NCI-H345 treated with DMSO at 0.1 percent for 48 hours (cell line): ENCODE measurements at regions not wholly inside any gene's neighbourhood (a gene's known extent, or its start where the extent isn't known, plus 50 kb on each side); places are given as distances from the start of the nearest gene placed in this dataset.
A peak's percentile ranks its signal among the peaks of the same experiment; 100 is the strongest.
"Not testable (repeated sequence)": the region's sequence is repeated elsewhere in the genome, so short reads cannot be mapped to it uniquely, and the experiment has no call there.

Experiments used
- DNase-seq: peaks from one replicate; lab custom pipeline; 2025; ENCODE audit not compliant: unreplicated experiment; lab: John Stamatoyannopoulos, UW

DNA sequence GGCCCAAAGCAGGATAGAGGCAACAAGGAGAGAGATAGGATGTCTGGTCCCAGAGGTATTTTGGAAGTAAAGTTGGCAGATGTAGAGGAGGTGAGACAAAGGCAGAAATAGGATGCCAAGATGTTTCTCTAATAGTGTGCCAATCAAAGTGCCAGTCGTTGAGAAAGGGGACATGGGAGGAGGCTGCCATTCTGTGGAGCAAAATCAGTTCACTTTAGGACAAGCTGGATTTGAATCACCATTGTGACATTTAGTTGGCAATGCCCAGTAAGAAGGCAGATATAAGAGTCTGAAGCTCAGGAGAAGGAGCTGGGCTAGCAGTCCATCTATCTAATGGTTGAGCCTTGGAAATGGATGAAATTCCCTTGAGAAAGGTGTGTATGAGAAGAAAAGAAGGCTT is 53.8 kb downstream of the ADRB2 start:
- no peak for DNase-seq

DNA sequence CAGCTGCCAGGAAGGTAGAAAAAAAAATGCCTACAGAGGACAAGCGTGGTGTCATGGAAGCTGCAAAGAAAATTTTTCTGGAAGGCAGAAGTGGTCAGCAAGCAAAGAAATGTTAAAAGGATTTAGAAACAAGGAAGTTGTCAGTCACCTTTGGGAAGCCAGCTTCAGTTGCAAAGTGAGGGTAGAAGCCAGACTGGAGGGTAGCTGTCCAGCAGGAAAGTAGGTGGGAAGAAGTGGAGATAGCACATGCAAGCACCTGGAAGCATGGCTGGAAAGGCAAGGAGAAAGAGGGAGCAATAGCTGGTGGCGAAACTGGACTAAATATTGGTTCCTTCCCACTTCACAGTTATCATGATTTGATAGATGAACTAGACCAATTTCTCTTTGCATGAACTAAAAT is 54.3 kb downstream of the ADRB2 start:
- DNase-seq = no peak

DNA sequence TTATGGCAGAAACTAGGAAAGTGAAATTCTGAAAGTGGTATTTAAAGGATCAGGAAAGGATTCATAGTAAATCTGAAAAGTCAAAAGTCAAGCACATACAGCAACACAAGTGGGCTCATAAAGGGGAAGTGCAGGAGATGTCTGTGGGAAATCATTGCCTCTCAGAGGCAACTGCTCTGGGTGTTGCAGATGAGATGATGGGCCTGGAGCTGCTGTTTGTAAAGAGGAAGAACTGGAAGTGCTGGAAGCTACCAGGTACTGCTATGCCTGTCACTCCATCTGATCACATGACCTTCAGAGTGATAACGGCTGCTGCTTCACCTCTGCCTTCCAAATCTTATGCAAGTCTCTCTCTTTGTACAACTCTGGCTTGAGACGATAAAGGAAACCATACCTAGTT is 55.9 kb downstream of the ADRB2 start:
- DNase-seq = no peak

DNA sequence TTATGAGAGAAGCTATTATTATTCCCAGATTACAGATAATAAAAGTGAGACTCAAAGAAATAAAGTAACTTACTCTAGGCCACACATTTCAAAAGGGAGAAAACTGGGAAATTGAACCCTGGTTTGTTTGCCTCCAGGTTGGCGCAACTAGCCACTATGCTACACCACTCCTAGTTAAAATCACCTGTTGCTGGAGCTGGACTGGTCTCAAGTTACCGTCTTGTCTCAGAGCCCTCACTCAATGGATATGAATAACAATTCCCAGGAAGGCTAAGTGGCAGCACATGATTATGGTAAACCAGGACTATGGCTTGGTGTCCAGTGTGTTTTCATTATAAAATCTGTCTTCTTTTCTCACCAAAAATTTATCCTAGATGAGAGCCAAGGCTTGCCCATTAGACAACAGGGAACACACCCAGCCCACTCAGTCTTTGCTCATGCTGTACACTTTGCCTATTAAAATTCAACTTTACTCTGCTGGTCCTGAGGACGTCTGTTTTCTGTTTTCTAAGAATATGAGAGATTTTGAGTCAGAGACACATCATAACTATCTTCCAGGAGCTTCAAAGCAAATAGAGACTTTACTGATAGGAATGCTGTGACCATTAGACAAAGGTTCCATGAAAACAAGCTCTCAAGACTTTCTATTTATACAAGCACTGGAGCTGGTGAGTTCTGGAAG is 58.1 kb downstream of the ADRB2 start:
- no peak for DNase-seq

DNA sequence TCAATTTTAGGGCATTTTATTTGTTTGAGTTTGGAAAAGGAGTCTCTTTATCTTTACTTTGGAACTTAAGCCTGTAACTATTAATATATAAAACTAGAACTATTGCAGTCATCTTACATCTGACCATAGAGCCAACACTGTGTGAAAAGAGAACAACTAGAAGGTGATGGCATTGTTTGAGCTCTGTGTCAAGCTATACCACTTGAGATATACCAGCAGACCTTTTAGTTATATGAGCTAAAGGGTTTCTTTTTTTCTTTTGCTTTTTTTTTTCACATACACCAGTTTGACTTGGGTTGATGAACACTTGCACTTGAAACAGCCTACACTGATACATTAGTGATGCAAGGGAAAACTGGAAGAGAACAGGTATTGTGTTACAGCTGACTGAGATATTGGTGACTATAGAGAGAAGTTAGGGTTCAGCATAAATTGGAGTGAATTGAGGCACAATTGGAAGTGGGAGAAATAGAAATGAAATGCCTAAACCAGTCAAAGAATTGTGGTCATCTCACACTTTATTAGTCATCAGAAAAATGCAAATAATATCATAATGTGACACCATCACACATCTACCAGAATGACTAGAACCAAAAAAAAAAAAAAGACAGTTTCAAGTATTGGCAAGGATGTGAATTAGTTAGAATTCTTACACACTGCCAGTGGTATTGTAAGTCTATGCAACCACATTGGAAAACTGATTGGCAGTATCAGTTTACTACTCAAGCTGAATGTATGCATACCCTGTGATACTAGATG is 60.9 kb downstream of the ADRB2 start:
- no peak for DNase-seq

DNA sequence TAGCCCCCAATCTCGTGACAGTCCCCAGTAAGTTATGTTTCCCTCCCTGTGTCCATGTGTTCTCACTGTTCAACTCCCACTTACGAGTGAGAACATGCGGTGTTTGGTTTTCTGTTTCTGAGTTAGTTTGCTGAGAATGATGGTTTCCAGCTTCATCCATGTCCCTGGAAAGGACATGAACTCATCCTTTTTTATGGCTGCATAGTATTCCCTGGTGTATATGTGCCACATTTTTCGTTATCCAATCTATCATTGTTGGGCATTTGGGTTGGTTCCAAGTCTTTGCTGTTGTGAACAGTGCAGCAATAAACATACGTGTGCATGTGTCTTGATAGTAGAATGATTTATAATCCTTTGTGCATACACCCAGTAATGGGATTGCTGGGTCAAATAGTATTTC is 63.5 kb downstream of the ADRB2 start:
- not testable (repeated sequence) for DNase-seq

DNA sequence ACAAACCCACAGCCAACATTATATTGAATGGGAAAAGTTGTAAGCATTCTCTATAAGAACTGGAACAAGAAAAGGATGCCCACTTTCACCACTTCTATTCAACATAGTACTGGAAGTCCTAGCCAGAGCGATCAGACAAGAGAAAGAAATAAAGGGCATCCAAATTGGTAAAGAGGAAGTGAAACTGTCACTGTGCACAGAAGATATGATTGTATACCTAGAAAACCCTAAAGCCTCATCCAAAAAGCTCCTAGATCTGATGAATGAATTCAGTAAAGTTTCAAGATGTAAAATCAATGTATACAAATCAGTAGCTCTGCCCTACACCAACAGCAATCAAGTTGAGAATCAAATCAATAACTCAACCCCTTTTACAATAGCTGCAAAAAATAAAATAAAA is 69.0 kb downstream of the ADRB2 start:
- DNase-seq = not testable (repeated sequence)

DNA sequence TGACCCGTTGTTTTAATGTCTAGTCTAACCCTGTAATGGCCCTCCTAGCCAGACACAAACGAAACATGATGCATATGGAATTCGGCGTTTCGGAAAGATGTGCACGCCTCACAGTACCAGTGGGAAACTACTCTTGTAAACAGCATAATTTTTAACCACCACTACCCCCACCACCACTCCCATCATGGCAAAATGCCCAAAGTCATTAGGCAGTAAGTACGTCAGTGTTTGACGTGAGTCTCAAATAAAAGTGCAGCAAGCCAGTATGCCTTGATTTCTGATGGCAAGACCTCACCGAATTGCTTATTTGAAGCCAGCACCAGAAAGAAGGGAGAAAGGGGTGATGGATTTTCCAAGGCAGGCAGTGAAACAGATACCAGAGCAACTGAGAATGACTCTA is 71.4 kb downstream of the ADRB2 start:
- DNase-seq = no peak

DNA sequence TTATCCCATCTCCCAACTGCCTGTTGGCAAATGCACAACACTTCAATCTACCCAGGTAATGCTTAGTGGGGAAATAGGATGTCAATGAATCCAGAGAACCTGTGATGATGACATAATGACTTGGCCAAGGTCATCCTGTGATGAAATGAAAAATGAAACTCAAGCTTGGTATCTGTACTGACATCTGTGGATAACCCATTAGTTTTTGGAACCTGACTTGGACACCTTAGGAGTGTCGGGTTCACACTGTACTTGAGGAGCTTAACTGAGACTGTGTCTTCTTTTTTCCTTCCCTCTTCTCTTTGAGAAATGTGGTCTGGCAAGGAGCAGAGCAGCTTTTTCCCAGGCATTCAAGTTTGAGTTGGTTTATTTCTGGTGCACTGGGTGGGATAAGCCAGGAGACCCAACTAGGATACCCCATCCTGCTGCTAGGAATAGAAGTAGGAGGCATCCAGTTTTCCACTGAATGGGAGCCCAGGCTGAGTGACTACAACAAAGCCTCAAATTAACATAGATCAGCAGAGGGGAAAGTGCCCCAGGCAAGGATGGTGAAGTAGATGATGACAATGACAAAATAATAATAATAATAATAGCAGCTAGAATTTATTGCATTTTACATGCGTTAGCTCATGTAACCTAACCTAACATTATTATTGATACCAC is 72.1 kb downstream of the ADRB2 start:
- no peak for DNase-seq

DNA sequence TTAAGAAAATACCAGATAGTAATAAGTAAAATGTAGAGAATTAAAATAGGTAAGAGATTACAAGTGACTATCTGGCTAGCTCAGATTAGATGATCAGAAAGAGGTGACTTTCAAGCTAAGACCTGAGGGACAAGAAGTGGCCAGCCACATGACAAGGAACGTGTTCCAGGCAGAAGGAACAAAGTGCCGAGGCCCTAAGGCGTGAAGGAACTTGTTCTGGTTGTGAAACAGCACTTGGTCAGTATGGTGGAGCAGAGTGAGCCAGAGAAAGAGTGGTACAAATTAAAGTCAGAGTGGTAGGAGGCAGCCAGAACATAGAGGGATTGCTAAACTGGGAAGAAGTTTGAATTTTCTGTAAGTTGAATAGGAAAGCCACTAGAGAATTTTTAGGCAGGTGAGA is 73.6 kb downstream of the ADRB2 start:
- no peak for DNase-seq

DNA sequence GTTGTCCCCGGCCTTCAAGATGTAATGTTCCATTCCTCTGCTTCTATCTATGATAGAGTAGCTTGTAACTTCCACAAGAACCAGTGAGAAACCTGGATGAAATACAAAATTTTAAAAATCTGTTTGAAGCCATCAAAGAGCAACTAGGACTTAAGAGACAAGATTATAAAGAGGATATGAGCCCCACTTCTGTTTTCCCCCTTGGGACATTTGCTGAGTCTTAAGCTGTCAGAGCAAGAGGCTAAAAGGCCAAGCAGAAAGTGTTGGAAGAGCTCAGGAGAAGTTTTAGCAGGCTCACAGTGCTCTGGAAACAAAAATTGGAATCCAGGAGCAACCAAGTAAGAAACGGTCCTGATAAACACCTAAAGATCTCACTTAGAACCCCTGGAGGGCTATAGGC is 76.1 kb downstream of the ADRB2 start:
- DNase-seq = no peak

DNA sequence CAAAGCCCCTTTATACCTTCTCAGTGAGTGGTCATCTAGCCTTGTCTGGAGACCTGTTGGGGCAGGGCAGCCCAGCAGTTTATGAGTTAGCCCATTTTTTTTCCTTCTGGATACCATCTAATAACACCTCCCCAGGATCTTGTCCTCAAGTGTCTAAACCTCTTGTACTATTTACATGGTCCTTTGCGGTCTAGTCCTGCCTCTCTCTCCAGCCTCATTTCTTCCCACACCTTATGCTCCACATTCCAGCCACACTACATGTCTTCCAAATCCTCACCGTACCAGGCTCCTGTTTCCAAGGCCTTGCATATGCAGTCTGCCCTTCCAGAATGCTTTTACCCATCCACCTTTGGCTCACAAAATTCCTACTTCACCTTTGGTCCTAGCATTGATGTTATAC is 77.2 kb downstream of the ADRB2 start:
- DNase-seq = no peak

DNA sequence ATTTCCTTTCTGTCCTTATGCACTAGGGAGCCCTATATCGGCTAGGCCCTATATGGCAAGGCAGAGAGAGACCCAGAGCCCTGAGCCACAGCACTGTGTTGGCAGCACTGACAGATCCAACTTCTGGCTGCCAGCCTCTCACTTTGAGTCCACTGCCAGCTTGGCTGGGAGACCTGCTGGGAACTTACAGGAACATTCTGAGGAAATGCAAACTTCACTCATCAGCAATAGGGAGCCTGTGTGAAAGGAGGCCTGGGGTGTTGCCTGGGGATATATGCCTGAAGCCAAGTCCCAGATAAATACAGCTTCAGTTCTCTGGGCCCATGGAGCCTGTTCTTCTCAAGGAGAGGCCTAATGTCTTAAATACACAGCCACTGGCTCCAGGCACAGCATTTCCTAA is 78.0 kb downstream of the ADRB2 start:
- no peak for DNase-seq

DNA sequence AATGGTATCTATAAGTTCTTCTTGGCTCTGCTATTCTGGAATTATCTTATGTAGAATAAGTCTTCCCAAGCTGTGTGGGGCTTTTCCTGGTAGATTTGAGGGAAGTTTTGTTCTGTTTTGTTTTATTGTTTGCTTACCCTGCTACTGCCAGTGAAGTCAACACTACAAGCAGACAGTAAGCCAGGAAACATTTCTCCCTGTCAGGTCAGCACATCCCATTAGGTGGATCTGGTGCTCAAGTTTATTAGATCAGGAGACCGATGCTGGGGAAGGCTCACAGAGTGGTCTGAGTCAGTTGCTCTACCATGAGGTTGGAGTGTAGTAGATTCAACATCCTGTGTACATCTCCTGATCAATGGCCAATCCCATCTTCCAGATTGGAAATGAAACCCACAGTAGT is 79.1 kb downstream of the ADRB2 start:
- no peak for DNase-seq

DNA sequence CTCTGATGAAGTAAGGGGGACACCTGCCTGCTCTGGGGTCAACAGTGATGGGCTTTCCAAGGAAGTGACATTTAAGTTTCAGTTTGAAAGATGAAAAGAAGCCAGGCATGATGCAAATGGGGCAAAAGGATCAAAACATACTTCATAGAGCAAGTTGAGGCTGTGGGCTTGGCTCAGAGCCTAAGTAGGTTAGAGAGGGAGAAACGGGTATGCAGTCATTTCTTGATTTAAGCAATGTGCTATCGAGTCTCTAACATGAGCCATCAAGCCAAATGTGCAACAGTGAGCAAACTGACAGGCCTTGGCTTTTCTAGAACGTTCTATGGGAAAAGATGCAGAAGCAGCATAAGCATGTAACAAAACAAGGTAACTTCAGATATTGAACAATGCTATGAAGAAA is 80.6 kb downstream of the ADRB2 start:
- no peak for DNase-seq

DNA sequence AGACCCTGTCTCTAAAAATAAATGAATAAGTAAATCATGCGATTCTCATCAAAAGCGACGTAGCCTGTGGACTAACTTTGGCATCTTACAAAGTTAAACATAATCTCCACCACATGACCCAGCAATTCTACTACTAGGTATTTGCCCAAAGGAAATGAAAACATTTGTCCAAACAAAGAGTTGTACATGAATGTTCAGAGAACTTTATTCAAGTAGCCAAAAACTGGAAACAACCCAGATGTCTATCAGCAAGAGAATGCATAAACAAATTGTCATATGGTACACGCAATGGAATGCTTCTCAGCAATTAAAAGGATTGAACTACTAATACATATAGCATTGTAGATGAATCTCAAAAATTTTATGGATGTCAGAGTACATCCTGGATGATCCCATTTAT is 82.6 kb downstream of the ADRB2 start:
- no peak for DNase-seq

DNA sequence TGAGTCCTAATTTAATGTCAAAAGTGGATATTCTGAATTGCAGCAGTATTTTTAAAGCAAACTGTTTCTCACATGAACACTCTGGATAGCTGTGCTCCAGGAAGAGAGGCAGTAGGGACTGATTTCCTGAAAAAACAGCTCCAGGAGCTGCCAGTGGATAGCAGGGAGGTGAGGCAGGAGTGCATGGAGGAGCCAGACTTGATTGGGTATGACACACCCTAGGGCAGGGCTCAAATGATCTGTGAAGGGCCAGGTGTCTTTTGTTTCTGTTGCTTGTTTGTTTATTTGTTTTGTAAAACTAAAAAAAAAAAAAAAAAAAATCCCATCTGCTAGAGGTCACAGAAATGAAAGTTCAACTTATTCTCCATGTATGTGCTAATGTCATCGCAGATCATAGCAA is 83.4 kb downstream of the ADRB2 start:
- DNase-seq = peak; percentile 31

DNA sequence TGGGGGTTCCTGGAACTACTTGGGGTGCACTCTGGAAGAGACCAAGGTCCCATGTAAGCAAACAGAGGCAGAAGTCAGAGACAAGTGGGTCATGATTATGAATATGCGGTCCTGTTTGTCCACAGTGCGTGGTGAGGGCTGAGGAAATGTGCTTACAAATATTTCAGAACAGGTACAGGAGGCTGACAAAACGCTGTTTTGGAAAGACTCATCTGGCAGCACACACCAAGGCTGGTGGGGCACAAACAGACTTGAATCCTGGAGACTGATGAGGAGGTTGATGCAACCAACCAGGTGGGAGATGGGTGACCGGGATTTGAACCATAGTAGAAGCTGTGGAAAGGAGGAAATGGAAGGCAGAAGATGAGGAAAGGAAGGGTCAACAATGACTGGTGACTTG is 83.8 kb downstream of the ADRB2 start:
- DNase-seq = no peak

DNA sequence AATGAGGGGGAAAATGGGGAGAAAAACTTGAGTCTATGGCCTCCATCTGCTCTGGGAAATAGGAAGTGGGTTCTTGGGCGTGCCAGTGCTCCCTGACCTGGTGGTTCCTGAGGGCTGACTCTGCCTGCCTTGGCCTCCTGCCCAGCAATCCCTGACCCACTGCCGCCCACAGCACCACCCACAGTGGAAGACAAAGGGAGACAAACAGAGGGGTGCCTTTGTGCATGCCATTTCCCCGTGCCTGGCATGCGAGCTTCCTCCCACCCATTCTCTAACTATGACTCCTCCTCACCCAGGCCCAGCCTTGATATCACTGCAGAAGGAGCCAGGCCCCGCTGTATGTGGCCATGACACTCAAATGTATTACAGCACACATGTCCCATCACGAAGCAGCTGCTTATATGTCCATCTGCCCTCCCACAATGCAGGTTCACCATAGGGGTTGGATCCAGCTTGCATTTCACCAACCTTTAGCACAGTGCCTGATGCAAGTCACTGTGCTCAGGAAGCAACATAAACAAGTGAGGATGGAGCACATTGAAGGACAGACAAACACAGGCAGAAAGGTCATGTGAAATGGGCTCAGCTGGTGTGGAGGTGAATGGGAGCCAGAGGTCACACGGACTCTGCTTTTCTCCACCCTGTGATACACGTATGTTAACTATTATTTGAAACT is 84.4 kb downstream of the ADRB2 start:
- peak; percentile 55 for DNase-seq

DNA sequence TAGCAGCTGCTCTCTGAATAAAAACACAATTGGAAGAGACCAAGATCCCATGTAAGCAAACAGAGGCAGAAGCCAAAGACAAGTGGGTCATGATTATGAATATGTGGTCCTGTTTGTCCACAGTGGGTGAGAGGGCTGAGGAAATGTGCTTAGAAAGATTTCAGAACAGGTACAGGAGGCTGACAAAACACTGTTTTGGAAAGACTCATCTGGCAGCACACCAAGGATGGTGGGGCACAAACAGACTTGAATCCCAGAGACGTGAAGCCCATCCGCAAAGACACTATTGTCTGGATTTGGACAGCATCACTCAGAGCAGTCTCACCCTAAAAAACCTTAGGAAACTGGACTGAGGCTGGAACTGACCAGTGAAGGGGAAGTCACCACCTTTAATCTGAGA is 85.0 kb downstream of the ADRB2 start:
- DNase-seq = no peak

DNA sequence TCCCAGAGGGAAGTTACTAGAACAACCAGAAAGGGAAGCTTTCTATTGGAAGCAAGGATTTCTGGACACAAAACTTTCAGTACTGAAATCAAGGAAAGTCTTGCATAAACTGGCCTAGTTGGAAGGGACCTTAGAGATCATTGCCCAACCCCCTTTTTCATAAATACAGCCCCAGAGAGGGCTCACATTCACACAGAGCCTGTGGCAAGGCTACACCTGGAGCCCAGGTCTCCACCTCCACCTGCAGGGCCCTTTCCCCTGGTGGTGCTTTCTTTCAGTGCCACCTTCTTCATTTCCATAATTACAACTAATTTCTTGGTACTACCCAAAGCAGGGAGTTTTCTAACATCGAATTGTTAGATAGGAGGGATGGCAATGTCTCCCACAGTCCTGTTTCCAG is 85.7 kb downstream of the ADRB2 start:
- DNase-seq = no peak
